HG03175 (cell line): ENCODE measurements at regions not wholly inside any gene's neighbourhood (a gene's known extent, or its start where the extent isn't known, plus 50 kb on each side); places are given as distances from the start of the nearest gene placed in this dataset.
"Not testable (repeated sequence)": the region's sequence is repeated elsewhere in the genome, so short reads cannot be mapped to it uniquely, and the experiment has no call there.

Experiments used
- ATAC-seq: cut with Tn5 transposase; IDR thresholded peaks from one replicate; pipeline ENCODE4 v1.9.1; 2021; ENCODE audit warnings: mild to moderate bottlenecking, moderate library complexity; ENCODE audit not compliant: unreplicated experiment

DNA sequence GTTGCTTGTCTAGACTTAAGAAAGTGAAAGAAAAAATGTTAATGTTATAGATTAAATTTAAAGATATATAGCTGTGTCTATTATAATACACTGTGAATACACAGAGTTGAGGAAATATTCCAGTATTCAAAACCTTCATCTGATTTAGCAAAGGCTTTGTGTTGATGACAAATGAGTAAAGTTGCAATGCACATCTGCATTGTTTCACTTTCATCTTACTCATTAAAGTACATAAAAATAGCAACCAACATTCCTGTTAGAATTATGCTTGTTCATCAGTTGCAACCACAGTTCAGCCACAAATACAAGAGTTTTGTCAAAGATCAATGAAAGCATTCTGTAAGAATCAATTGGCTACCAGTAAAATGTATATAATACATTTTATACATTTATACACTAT is 346.4 kb upstream of the SLC7A11 start:
- no peak for ATAC-seq

DNA sequence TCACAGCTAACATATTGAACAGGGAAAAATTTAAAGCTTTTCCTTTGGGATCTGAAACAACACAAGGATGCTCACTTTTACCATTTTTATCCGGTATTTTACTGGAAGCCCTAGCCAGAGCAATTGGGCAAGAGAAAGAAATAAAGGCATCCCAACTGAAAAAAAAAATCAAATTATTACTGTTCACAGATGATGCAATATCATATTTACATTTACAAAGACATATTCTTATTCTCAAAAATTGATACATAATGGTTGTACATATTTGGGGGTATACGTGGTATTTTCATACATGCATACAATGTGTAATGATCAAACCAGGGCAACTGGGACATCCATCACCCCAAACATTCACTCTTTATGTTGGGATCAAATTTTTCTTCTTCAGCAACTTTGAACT is 337.0 kb upstream of the SLC7A11 start:
- no peak for ATAC-seq

DNA sequence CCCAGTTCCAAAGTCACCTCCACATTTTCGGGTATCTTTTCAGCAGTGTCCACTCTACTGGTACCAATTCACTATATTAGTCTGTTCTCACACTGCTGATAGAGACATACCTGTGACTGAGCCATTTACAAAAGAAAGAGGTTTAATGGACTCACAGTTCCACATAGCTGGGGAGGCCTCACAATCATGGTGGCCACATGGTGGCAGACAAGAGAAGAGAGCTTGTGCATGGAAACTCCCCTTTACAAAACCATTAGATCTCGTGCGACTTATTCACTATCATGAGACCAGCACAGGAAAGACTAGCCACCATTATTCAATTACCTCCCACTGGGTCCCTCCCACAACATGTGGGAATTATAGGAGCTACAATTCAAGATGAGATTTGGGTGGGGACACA is 335.7 kb upstream of the SLC7A11 start:
- ATAC-seq: not testable (repeated sequence)

DNA sequence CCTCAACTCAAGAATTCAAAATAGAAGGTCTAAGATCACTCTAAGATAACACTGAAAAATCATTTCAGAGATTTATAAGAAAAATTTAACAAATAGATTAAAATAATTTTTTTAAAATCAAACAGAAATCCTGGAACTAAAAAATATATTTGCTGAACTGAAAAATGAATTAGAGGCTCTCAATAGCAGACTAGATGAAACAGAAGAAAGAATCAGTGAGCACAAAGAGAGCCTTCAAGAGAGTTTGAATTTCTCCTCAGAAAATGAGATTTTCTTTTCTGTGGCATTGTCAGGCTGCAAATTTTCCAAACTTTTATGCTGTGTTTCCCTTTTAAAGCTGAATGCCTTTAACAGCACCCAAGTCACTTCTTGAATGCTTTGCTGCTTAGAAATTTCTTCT is 335.0 kb upstream of the SLC7A11 start:
- no peak for ATAC-seq

DNA sequence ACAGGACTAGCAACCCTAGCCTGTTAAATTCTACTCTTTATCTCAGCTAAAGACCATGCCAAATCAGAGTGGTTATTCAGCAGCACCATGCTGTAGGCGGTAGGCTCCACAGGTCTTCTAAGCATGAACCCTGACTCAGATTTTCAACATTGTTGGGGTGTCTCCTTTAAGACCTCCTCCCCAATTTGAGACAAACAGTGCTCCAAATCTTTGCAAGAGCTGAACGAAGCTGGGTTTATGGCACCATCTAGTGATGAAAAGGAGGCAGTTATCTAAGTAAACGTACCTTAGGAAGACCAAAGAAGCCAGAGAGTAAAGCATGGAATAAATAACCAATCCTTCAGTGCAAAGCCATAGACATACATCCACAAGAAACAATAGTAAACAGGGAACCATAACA is 334.5 kb upstream of the SLC7A11 start:
- no peak for ATAC-seq

DNA sequence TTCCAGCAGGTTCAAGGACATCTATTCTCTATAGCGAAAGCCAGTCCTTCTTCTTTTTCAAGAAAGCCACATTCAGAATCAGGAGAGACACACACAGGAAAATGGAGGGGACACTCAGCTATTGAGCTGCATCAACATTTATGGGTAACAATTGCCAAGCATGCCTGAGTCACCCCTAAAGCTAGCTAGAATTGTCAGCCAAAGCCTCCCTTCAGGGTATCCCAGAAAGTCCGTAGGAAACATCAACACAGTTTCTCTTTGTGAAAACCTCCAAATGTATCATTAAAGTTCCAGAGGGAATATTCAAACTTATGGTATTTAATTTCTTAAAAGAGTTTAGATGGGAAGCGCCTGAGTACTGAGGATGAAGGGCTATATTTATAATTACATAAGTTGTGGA is 331.1 kb upstream of the SLC7A11 start:
- no peak for ATAC-seq

DNA sequence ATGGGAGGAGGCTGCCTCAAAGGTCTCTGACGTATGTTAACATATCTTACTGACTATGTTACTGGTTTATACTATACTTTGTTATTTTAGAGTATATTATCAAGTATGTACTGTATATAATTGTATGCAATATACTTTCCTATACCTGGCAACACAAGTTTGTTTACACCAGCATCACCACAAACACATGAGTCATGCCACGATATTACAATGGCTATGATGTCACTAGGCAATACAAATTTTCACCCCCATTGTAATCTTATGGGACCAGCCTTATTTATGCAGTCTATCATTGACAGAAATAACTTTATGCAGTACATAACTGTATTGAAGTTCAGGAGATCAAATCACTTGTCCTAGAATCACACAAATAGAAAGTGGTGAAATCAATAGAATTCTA is 329.9 kb upstream of the SLC7A11 start:
- ATAC-seq: no peak

DNA sequence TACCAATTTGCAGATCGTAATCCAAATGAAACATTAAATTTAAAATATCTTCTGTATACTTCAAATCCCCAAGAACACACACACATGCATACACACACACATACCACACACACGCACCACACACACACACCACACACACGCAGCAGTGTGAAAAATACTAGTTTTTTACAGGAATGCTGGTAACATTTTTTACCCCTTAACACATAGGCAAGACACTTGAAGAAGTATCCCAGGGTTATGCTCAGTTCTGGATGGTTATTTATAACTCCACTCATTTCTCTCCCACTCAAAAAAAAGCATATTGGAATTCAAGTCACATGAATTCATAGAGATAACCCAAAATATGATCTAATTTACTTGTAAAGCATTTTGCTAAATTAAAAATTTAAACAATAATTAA is 325.5 kb upstream of the SLC7A11 start:
- ATAC-seq: no peak

DNA sequence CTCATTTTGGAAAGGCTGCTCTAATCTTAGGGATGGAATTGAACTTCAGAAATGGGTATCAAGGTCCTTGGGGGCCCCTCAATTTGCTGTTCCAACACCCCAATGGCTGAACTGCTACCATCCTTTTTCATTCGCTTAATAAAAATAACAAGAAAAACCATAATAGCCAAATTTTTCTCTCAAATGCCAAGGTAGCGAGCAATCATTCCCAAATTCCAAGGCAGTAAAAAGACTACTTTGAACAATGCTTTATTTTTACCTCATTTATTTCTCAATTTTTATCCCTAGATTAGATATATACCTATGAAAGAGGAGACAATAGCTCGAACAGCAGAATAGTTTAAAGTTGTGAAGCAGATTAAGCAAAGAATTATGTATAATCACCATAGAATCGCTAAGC is 323.4 kb upstream of the SLC7A11 start:
- no peak for ATAC-seq

DNA sequence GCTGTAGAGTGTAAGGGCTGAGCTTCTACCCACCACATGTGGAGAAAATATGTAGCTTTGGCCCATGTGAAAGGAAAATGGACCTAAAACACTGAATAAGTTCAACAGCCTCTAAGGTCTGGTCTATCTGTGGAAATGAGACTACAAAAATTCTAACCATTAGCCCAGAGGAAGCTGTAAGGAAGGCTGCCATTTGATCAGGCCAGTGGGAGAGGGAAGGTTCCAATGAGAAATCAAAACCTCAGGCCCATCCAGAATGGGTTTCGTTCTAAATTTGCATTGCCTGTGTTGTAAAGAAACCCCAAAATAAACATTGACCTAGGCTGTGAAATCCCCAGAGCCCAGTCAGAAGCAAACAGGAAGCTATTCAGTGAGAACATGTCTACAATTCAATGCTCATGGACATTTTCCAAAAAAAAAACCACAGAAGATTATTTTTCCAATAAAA is 320.4 kb upstream of the SLC7A11 start:
- peak; percentile 63 for ATAC-seq

DNA sequence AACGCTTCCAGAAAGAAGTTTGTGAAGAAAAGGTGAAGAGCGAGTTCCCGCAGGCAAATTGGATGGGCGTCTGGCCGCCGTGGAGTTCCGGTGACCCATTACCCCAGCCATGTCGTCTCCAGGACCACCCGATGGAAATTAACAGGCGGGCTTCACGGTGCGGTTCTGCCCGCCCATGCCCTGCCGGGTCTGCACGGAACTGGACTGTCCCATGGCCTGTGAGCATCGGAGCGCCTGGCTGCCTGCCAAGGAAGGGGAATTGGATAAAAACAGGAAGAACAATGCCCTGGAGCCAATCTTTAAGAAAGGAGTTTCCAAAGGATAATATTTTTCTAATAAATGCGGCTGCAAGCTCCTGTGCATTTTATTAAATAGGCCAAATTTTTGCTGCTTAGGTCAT is 319.8 kb upstream of the SLC7A11 start:
- ATAC-seq: no peak

DNA sequence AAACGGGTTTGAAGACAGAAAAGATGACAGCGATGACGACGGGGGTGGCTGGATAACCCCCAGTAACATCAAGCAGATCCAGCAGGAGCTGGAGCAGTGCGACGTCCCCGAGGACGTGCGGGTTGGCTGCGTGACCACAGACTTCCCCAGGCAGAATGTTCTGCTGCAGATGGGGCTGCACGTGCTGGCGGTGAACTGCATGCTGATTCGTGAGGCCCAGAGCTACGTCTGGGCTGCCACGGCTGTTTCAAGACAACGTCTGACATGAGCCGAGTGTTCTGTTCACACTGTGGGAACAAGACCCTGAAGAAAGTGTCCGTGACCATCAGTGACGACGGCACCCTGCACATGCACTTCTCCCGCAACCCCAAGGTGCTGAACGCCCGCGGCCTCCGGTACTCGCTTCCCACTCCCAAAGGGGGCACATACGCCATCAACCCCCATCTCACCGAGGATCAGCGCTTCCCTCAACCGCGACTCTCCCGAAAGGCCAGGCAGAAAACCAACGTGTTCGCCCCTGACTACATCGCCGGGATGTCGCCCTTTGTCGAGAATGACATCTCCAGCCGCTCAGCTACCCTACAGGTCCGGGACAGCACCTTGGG is 319.2 kb upstream of the SLC7A11 start:
- ATAC-seq: no peak

DNA sequence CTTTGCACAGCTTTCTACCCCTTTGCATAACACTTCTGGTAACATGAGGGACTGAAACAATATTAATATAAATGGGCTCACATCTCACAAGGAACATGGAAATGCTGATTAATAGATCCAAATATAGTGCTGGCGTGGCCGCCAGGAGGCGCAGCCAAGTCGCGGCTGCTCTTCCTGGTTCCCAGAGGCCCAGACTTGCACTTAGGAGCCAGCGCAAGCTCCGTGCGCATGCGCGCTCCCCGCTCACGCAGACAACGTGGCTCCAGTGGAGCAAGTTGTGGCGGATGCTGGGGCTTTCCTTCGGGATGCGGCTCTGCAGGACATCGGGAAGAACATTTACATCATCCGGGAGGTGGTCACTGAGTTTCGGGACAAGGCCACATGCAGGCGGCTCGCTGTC is 318.3 kb upstream of the SLC7A11 start:
- ATAC-seq: no peak

DNA sequence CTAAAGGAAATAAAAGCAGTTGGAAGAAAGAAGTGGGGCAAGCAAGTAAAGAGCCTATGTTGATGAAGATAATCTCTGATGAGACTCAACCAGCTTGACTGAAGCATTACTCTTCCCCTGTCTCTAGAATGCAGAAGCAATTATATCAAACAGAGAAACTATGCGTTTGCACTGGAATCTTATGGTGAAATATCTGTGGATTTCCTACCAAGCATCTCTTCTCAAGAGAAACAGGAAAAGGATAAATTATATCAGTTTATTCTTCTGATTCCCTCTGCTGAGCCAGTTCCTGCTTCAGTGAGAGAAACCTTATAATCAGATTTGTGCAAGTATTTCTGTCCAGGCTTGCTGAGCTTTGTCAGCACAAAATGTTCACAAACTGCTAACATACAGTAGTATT is 316.7 kb upstream of the SLC7A11 start:
- no peak for ATAC-seq

DNA sequence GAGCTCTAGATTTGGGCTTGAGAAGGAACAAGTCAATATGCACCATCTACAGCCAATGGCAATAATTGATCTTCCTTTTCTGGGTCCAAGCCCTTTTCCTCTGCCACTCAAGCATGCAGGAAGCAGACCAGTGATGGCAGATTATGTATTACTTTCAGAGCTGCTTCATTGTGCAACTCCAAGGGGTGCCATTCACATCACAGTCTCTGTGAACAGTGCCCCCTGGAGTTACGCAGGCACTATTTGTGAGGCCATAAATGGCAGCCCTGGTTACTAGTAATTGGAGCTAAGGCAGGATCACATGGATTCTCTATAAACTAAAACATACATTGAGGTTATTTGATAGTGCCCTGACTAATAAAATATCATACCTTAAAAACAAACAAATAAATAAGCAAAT is 313.4 kb upstream of the SLC7A11 start:
- ATAC-seq: peak; percentile 77

DNA sequence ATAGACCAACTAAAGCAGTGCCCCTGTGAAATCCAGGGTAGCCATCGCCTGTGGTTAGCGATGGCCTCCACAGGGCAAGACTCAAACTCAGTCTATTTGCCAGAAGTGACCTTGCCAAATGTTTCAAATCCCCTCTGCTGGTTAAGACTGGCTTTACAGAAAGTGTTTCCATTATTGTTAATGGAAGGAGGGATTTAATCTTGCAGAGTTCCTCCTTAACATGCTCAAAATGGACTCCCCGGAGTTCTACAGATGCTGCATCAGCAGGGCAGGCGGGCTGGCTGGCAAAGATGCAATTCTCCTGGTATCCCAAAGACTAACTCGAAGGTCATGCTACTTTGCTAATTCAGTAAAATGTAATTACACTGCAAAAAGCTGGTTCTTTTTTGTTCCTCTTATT is 313.0 kb upstream of the SLC7A11 start:
- ATAC-seq: peak; percentile 4

DNA sequence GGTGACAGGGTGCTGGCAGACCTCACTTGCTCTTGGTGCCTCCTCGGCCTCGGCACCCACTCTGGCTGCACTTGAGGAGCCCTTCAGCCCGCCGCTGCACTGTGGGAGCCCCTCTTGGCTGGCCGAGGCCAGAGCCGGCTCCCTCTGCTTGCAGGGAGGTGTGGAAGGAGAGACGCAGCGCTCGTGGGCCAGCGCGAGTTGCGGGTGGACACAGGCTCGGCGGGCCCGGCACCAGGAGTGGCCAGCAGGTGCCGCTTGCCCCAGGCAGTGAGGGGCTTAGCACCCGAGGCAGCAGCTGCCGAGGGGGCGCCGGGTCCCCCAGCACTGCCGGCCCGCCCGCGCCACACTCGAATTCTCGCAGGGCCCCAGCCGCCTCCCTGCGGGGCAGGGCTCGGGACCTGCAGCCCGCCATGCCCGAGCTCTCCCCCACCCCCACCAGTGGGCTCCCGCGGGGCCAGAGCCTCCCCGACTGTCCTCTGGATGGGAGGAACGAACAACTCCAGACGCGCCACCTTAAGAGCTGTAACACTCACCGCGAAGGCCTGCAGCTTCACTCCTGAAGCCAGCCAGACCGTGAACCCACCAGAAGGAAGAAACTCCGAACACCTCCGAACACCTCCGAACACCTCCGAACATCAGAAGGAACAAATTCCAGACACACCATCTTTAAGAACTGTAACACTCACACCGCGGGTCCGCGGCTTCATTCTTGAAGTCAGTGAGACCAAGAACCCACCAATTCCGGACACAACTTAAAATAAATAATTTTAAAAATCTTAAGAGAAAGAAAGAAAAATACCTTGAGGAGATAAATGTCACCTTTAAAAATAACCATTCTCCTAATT is 311.1 kb upstream of the SLC7A11 start:
- no peak for ATAC-seq

DNA sequence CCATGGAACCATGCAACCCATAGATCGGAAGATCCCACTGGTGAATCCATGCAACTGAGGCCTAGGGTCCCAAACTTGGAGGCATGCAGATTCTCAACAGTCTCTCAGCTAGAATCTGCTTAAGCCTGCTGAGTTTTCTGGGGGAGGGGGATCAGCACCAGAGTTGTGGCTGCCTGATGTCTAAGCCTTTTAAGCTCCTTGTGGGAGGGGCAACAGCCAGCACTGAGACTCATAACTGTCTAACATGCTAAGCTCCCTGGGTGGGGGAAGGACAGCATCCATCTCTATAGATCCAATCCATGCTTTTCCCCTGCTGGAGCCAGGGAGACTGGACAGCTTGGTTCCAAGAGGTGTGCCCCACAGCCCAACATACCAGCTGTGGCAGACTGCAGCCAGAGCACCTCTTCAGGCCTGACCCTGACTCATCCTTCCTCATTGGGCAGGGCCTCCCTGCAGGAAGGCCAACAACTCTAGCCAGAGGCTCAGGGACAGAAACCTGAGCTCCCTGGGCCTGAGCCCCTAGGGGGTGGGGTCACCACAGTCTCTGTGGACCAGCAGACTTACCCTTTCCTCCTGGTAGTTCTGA is 300.1 kb upstream of the SLC7A11 start:
- ATAC-seq: no peak

DNA sequence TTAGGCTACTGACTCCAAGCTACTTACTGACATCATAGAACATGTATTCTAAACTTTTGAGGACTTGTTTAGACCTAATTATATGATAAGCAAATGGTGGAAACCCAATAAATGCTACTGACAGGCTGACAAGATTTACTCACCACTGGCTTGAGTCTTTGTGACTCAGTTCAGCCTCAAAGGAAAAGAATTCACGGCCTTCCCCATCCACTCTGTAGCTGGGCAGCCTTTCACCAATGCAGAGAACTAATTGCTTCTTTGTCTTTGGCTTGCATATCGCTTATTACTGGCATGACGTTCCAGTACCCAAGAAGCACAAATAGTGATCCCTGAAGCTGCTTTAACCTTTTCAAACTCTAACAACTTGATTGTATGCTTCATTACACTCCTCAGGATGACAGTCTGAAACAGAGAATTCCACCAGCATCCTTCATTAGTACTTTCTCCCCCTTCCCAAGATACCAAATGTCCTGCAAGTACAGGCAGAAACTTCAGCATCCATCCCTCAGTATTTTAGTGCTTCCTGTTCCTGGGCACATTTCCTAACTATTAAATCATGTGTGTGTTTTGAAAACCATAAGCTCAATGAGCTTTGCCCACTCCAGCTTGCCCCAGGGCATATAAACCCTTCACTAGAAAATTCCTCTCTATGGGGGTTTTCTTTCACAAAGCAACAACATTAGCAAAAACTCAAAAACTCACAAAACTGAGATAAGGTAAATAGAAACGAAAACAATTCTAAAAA is 298.1 kb upstream of the SLC7A11 start:
- no peak for ATAC-seq

DNA sequence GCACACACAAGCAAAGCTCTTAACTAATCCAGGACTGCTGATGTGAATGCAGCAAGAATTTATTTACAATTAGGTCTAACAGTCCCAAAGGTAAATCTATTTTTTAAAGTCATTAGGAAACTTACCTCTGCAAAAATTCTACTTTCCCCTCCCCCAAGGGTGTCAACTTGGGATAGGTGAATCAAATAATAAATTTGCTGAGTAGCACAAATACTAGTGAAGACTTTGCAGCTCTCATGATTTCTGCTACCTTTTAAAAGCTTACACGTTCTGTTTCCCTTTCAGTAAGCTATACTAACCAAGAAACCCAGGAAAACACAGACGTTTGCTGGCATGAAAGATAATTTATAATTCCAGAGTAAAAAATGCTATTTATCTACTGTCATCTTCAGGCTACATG is 296.6 kb upstream of the SLC7A11 start:
- ATAC-seq: no peak

DNA sequence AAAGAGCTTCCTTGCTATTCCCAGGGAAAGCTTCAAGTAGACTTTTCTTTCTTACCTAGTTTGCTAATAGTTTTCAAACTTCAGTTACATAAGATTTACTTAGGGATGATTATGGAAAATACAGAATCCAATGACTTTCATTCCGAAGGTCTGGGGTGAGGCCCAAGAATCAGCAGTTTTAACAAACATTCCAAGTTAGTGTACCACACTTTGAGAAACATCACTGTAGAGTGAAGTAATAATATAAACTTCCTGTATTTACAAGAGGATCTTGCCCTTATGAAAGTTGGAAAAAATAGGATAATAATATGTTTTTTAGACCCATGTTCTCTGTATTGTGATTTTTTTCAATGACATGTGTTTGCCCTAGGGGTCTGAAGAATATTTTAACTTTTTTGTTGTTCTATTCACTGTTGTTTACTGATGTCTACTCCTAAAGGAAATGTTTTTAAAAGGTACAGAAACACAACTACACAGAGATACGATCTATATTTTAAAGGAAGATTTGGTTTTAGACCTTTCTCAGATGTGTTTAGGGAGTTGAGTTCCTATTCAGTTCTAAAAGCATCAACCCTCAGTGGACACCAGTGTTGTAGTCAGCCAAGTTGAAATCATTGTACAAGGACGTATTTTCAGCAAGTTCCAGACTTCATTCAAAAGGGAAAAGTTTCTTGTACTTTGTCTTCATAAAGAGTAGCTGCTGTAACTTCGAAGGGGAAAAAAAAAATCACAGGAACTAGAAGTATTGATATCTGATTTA is 295.8 kb upstream of the SLC7A11 start:
- no peak for ATAC-seq
